ENCODE measurements at regions not wholly inside any gene's neighbourhood (a gene's known extent, or its start where the extent isn't known, plus 50 kb on each side); places are given as distances from the start of the nearest gene placed in this dataset.

DNA sequence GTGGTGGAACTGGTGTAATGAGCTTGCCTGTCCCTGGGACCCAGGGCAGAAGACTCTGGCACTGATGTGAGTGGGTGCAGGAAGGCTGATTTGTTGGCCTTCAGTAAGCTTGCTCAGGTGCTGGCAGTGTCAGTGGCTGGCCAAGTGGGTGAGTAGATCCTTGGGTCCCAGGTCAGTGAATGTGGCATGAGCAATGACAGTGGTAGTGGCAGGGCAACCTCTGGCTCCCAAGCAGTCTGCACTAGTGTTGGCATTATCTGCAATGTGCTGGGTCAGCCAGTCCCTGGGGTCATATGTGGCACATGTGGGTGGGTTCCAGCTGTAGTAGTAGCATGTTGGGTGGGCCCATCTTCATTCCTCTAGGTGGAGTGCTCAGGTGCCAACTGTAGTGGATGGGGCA lies 640.9 kb upstream of the GRM3 start:
- Mint-ChIP-seq H3K36me3 (ENCODE audit: low read depth) (no peaks in the 10 kb centered on the region), H3K27ac (no peak overlapping the region), H3K9me3 (peaks cover 5% of the 10 kb centered on the region), H3K4me1 (no peaks in the 10 kb centered on the region), H3K27me3 (ENCODE audit: insufficient read depth) (no peaks in the 10 kb centered on the region), H3K4me3 (no peak overlapping the region)
- no peaks in the 10 kb centered on the region for H3K36me3 ChIP-seq (ENCODE audit: control insufficient read depth, insufficient read depth, low read length)
- no peak overlapping the region for H3K9ac ChIP-seq (ENCODE audit: extremely low read depth, low read length, poor library complexity, severe bottlenecking)
- no peaks in the 10 kb centered on the region for H3K4me1 ChIP-seq (ENCODE audit: control insufficient read depth, insufficient read depth, low read length)
- H3K9me3 ChIP-seq (ENCODE audit: control insufficient read depth, low read length): no peaks in the 10 kb centered on the region
- H3K4me3 ChIP-seq (ENCODE audit: low read length): no peak overlapping the region
- TF ChIP-seq, protein P1, sequence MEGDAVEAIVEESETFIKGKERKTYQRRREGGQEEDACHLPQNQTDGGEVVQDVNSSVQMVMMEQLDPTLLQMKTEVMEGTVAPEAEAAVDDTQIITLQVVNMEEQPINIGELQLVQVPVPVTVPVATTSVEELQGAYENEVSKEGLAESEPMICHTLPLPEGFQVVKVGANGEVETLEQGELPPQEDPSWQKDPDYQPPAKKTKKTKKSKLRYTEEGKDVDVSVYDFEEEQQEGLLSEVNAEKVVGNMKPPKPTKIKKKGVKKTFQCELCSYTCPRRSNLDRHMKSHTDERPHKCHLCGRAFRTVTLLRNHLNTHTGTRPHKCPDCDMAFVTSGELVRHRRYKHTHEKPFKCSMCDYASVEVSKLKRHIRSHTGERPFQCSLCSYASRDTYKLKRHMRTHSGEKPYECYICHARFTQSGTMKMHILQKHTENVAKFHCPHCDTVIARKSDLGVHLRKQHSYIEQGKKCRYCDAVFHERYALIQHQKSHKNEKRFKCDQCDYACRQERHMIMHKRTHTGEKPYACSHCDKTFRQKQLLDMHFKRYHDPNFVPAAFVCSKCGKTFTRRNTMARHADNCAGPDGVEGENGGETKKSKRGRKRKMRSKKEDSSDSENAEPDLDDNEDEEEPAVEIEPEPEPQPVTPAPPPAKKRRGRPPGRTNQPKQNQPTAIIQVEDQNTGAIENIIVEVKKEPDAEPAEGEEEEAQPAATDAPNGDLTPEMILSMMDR (conservative IDR thresholded peaks at IDR 0.05): no peak
- DNase-seq: no peak
- no peaks in the 10 kb centered on the region for H3K27me3 ChIP-seq (ENCODE audit: control insufficient read depth, insufficient read depth, low read length, poor library complexity, severe bottlenecking)
- no peak overlapping the region for H3K27ac ChIP-seq (ENCODE audit: low read depth, low read length)

DNA sequence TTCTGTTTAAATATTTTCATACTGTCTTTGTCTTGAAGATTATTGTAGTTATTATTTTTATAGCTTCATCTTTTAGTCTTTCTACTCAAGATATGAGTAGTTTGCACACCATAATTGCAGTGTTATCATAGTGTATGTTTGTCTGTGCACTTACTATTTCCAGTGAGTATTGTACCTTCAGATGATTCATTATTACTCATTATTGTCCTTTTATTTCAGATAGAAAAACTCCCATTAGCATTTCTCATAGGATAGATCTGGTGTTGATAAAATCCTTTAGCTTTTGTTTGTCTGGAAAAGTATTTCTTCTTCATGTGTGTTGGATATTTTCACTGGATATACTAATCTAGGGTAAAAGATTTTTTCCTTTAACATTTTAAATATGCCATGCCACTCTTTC lies 646.2 kb upstream of the GRM3 start:
- no peaks in the 10 kb centered on the region for H3K27me3 ChIP-seq (ENCODE audit: control insufficient read depth, insufficient read depth, low read length, poor library complexity, severe bottlenecking)
- H3K4me1 Mint-ChIP-seq: no peaks in the 10 kb centered on the region
- H3K27ac ChIP-seq (ENCODE audit: low read depth, low read length): no peak overlapping the region
- H3K36me3 Mint-ChIP-seq (ENCODE audit: low read depth): no peaks in the 10 kb centered on the region
- TF ChIP-seq, protein P1 (conservative IDR thresholded peaks at IDR 0.05): no peak
- H3K4me1 ChIP-seq (ENCODE audit: control insufficient read depth, insufficient read depth, low read length): no peaks in the 10 kb centered on the region
- H3K9me3 Mint-ChIP-seq: peaks cover 5% of the 10 kb centered on the region
- no peak overlapping the region for H3K9ac ChIP-seq (ENCODE audit: extremely low read depth, low read length, poor library complexity, severe bottlenecking)
- no peak for DNase-seq
- no peak overlapping the region for H3K4me3 Mint-ChIP-seq
- no peaks in the 10 kb centered on the region for H3K27me3 Mint-ChIP-seq (ENCODE audit: insufficient read depth)
- H3K9me3 ChIP-seq (ENCODE audit: control insufficient read depth, low read length): no peaks in the 10 kb centered on the region
- H3K4me3 ChIP-seq (ENCODE audit: low read length): no peak overlapping the region
- H3K36me3 ChIP-seq (ENCODE audit: control insufficient read depth, insufficient read depth, low read length): no peaks in the 10 kb centered on the region
- no peak overlapping the region for H3K27ac Mint-ChIP-seq

DNA sequence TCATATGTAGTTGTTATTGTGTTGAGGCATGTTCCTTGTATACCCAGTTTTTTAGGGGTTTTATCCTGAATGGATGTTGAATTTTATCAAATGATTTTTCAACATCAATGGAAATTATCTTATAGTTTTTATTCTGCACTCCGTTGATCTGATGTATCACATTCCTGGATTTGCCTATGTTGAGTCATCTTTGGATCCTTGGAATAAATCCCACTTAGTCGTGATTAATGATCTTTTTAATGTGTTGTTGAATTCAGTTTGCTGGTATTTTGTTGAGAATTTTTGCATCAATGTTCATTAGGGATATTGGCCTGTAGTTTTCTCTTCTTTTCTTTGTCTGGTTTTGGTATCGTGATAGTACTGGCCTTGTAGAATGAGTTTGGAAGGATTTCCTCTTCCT lies 648.6 kb upstream of the GRM3 start:
- H3K27me3 Mint-ChIP-seq (ENCODE audit: insufficient read depth): no peaks in the 10 kb centered on the region
- H3K27me3 ChIP-seq (ENCODE audit: control insufficient read depth, insufficient read depth, low read length, poor library complexity, severe bottlenecking): no peaks in the 10 kb centered on the region
- WGBS, 2 experiments (ENCODE audit: insufficient coverage in 1 of 2, insufficient read length in 1 of 2): 83 to 100% methylated on average over 2 to 3 of the region's 3 CpGs
- H3K9me3 Mint-ChIP-seq: peaks cover 2% of the 10 kb centered on the region
- TF ChIP-seq, protein P1 (conservative IDR thresholded peaks at IDR 0.05): no peak
- H3K4me3 ChIP-seq (ENCODE audit: low read length): no peak overlapping the region
- H3K36me3 ChIP-seq (ENCODE audit: control insufficient read depth, insufficient read depth, low read length): no peaks in the 10 kb centered on the region
- no peaks in the 10 kb centered on the region for H3K36me3 Mint-ChIP-seq (ENCODE audit: low read depth)
- H3K4me3 Mint-ChIP-seq: no peak overlapping the region
- H3K27ac Mint-ChIP-seq: no peak overlapping the region
- H3K4me1 ChIP-seq (ENCODE audit: control insufficient read depth, insufficient read depth, low read length): no peaks in the 10 kb centered on the region
- no peak overlapping the region for H3K9ac ChIP-seq (ENCODE audit: extremely low read depth, low read length, poor library complexity, severe bottlenecking)
- DNase-seq: no peak
- H3K4me1 Mint-ChIP-seq: no peaks in the 10 kb centered on the region
- H3K9me3 ChIP-seq (ENCODE audit: control insufficient read depth, low read length): no peaks in the 10 kb centered on the region
- no peak overlapping the region for H3K27ac ChIP-seq (ENCODE audit: low read depth, low read length)
